Neural cell (in vitro differentiated cells): ENCODE measurements at regions not wholly inside any gene's neighbourhood (a gene's known extent, or its start where the extent isn't known, plus 50 kb on each side); places are given as distances from the start of the nearest gene placed in this dataset.

Source experiments
- H2AFZ ChIP-seq: fragments of 200-600, 300-800 bp; sonication (generic), shearing (Covaris generic); 2 replicates; pipeline ENCODE4 v1.6.0; 2014; ENCODE audit warnings: low read depth, mild to moderate bottlenecking, antibody characterized with exemption, low read length, moderate library complexity
- H3F3A ChIP-seq: fragments of 200-600 bp; shearing (Covaris generic); 2 replicates; pipeline ENCODE4 v1.6.1; 2016; ENCODE audit warnings: mild to moderate bottlenecking, moderate library complexity, mixed read lengths, antibody characterized with exemption, low read length; ENCODE audit not compliant: insufficient read depth, poor library complexity, severe bottlenecking
- H3K27ac ChIP-seq: fragments of 200-600, 300-800 bp; sonication (generic), shearing (Covaris generic); 2 replicates; pipeline ENCODE4 v1.5.1; 2014; ENCODE audit warnings: mild to moderate bottlenecking, low read length, moderate library complexity
- H3K27me3 ChIP-seq: fragments of 300-800, 200-600 bp; sonication (generic), shearing (Covaris generic); 2 replicates; pipeline ENCODE4 v1.6.0; 2014; ENCODE audit warnings: mild to moderate bottlenecking, low read depth, low read length, moderate library complexity; ENCODE audit not compliant: insufficient read depth
- H3K36me3 ChIP-seq: fragments of 300-800, 200-600 bp; sonication (generic), shearing (Covaris generic); 2 replicates; pipeline ENCODE4 v1.5.1; 2014; ENCODE audit warnings: mild to moderate bottlenecking, antibody characterized with exemption, low read length, moderate library complexity; ENCODE audit not compliant: insufficient read depth
- H3K4me2 ChIP-seq: fragments of 300-800, 200-600 bp; sonication (generic), shearing (Covaris generic); 2 replicates; pipeline ENCODE4 v1.6.0; 2014; ENCODE audit warnings: mild to moderate bottlenecking, low read length
- H3K4me3 ChIP-seq: fragments of 300-800, 200-600 bp; sonication (generic), shearing (Covaris generic); 2 replicates; pipeline ENCODE4 v1.5.1; 2014; ENCODE audit warnings: mild to moderate bottlenecking, low read length, moderate library complexity
- H3K79me2 ChIP-seq: fragments of 200-600 bp; shearing (Covaris generic); replicated peaks from 2 replicates; pipeline ENCODE4 v1.6.0; 2014; ENCODE audit warnings: mild to moderate bottlenecking, low read length, moderate library complexity; ENCODE audit not compliant: insufficient read depth
- H3K9ac ChIP-seq: fragments of 300-800, 200-600 bp; sonication (generic), shearing (Covaris generic); 2 replicates; pipeline ENCODE4 v1.6.1; 2016; ENCODE audit warnings: mild to moderate bottlenecking, low read length, mixed read lengths
- H3K9me2 ChIP-seq: fragments of 200-600 bp; shearing (Covaris generic); 2 replicates; pipeline ENCODE4 v1.6.1; 2016; ENCODE audit warnings: mild to moderate bottlenecking, low read length, mixed read lengths; ENCODE audit not compliant: insufficient read depth
- H3K9me3 ChIP-seq: fragments of 200-600, 300-800 bp; sonication (generic), shearing (Covaris generic); 2 replicates; pipeline ENCODE4 v1.6.1; 2016; ENCODE audit warnings: mild to moderate bottlenecking, mixed run types, low read length, moderate library complexity, mixed read lengths
- H4K20me1 ChIP-seq: fragments of 200-600 bp; shearing (Covaris generic); 2 replicates; pipeline ENCODE4 v1.6.1; 2016; ENCODE audit warnings: mild to moderate bottlenecking, mixed run types; ENCODE audit not compliant: insufficient read depth
- CTCF ChIP-seq: fragments of 450-650 bp; IDR thresholded peaks from 2 replicates; pipeline ENCODE4 v1.5.1; 2014; ENCODE audit warnings: antibody characterized with exemption, mild to moderate bottlenecking, moderate library complexity; ENCODE audit not compliant: poor library complexity, severe bottlenecking
- EP300 ChIP-seq: fragments of 450-650 bp; conservative IDR thresholded peaks from 2 replicates; pipeline ENCODE4 v1.6.1; 2014; ENCODE audit warnings: antibody characterized with exemption, mild to moderate bottlenecking, moderate library complexity; ENCODE audit not compliant: poor library complexity, severe bottlenecking
- EZH2 ChIP-seq: fragments of 200-600, 300-800 bp; shearing (Covaris generic), sonication (generic); IDR thresholded peaks from 2 replicates; pipeline ENCODE4 v1.6.1; 2014; ENCODE audit warnings: antibody characterized with exemption, low read length, borderline replicate concordance, mild to moderate bottlenecking; ENCODE audit not compliant: insufficient read depth, poor library complexity, severe bottlenecking
- MXI1 ChIP-seq: fragments of 450-650 bp; conservative IDR thresholded peaks from 2 replicates; pipeline ENCODE4 v1.6.1; 2014; ENCODE audit warnings: antibody characterized with exemption, mild to moderate bottlenecking; ENCODE audit not compliant: poor library complexity, severe bottlenecking
- POLR2AphosphoS5 ChIP-seq: IDR thresholded peaks from 2 replicates; pipeline ENCODE4 v1.6.1; 2012
- RAD21 ChIP-seq: fragments of 450-650 bp; conservative IDR thresholded peaks from 2 replicates; pipeline ENCODE4 v1.6.1; 2014; ENCODE audit warnings: antibody characterized with exemption, mild to moderate bottlenecking, moderate library complexity
- REST ChIP-seq: IDR thresholded peaks from 2 replicates; pipeline ENCODE4 v1.6.1; 2012; ENCODE audit warnings: borderline replicate concordance
- SMC3 ChIP-seq: fragments of 450-650 bp; conservative IDR thresholded peaks from 2 replicates; pipeline ENCODE4 v1.6.1; 2014; ENCODE audit warnings: antibody characterized with exemption, mild to moderate bottlenecking, moderate library complexity; ENCODE audit not compliant: poor library complexity
- TAF1 ChIP-seq: IDR thresholded peaks from 2 replicates; pipeline ENCODE4 v1.6.1; 2012; ENCODE audit warnings: low read depth

GRCh38 chr10:44307691-44308090, 77.2 kb downstream of the CXCL12 start:
- no peaks in the 10 kb centered on the region for H4K20me1 ChIP-seq
- no peak overlapping the region for H2AFZ ChIP-seq
- no peaks in the 10 kb centered on the region for H3K9me2 ChIP-seq
- peaks cover 3% of the 10 kb centered on the region for H3K27me3 ChIP-seq
- H3F3A ChIP-seq, result no peaks in the 10 kb centered on the region
- no peaks in the 10 kb centered on the region for H3K79me2 ChIP-seq
- no peaks in the 10 kb centered on the region for H3K36me3 ChIP-seq
- H3K27ac ChIP-seq, result no peak overlapping the region
- H3K9me3 ChIP-seq, result no peaks in the 10 kb centered on the region
- H3K4me3 ChIP-seq, result no peak overlapping the region
- no peak overlapping the region for H3K4me2 ChIP-seq
- no peak overlapping the region for H3K9ac ChIP-seq
- TF ChIP-seq SMC3 (no peak), TAF1 (no peak), REST (no peak), EP300 (no peak), POLR2AphosphoS5 (no peak), MXI1 (no peak), CTCF (no peak), RAD21 (no peak), EZH2 (no peak)

GRCh38 chr10:44306762-44307161, 78.1 kb downstream of the CXCL12 start:
- Histone ChIP-seq H3K79me2 (no peaks in the 10 kb centered on the region), H3F3A (no peaks in the 10 kb centered on the region), H3K4me2 (no peak overlapping the region), H3K9me2 (no peaks in the 10 kb centered on the region), H4K20me1 (no peaks in the 10 kb centered on the region), H3K27ac (no peak overlapping the region), H3K36me3 (no peaks in the 10 kb centered on the region), H3K27me3 (peaks cover 3% of the 10 kb centered on the region), H2AFZ (no peak overlapping the region), H3K9ac (no peak overlapping the region), H3K9me3 (no peaks in the 10 kb centered on the region), H3K4me3 (no peak overlapping the region)
- TF ChIP-seq MXI1, result no peak
- TF ChIP-seq EZH2, result no peak
- TF ChIP-seq RAD21, result no peak
- TF ChIP-seq CTCF, result no peak
- no peak for TF ChIP-seq POLR2AphosphoS5
- TF ChIP-seq TAF1, result no peak
- TF ChIP-seq REST, result no peak
- no peak for TF ChIP-seq EP300
- no peak for TF ChIP-seq SMC3
